ENCODE measurements at regions not wholly inside any gene's neighbourhood (a gene's known extent, or its start where the extent isn't known, plus 50 kb on each side); places are given as distances from the start of the nearest gene placed in this dataset.

DNA sequence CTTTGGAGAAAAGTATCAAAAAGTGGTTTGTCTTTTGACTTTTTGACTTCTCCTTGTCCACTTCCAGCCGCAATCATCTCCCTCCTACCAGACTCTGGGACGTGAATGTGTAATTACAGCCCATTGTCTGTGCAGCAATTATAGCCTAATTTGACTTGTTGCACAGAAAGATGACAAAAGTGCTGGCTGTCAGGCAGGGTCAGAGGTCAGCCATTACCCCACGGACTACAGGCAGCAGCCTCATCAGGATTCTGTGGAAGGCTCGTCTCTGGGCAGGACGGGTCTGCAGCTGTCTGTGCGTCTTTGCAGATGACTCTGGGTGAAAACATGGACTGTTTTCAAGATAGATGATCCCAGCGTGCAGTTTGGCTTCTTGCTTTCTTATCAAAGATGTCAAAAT, 102.2 kb upstream of the EDNRB start:
- DNase-seq (ENCODE audit: low spot score) (no peak), ATAC-seq (no peak)
- Mint-ChIP-seq H3K4me3 (no peak overlapping the region), H3K4me1 (peaks cover 13% of the 10 kb centered on the region), H3K36me3 (ENCODE audit: low read depth) (peaks cover 37% of the 10 kb centered on the region), H3K27me3 (ENCODE audit: insufficient read depth, low read depth, poor library complexity) (peaks cover 2% of the 10 kb centered on the region), H3K27ac (no peak overlapping the region), H3K9me3 (peaks cover 29% of the 10 kb centered on the region; the same call in 2 of the 3 replicates)
- H3F3A ChIP-seq (replicated peaks; ENCODE audit: low read depth): no peaks in the 10 kb centered on the region
- H2AFZ ChIP-seq: peak overlapping the region; percentile 78
- H3K27ac ChIP-seq (ENCODE audit: low read depth): no peak overlapping the region
- TF ChIP-seq STAT1 (IDR thresholded peaks at IDR 0.05; ENCODE audit: unreplicated experiment) (no peak), CREB1 (CRISPR knock-in tag; IDR thresholded peaks at IDR 0.05; ENCODE audit: low read depth) (no peak), EZH2phosphoT487 (IDR thresholded peaks at IDR 0.05; ENCODE audit: unreplicated experiment) (no peak), EZH2 (IDR thresholded peaks at IDR 0.05; ENCODE audit: low read depth, unreplicated experiment) (no peak), NANOG (IDR thresholded peaks at IDR 0.05; ENCODE audit: borderline replicate concordance) (no peak)
- TF ChIP-seq, protein P1, sequence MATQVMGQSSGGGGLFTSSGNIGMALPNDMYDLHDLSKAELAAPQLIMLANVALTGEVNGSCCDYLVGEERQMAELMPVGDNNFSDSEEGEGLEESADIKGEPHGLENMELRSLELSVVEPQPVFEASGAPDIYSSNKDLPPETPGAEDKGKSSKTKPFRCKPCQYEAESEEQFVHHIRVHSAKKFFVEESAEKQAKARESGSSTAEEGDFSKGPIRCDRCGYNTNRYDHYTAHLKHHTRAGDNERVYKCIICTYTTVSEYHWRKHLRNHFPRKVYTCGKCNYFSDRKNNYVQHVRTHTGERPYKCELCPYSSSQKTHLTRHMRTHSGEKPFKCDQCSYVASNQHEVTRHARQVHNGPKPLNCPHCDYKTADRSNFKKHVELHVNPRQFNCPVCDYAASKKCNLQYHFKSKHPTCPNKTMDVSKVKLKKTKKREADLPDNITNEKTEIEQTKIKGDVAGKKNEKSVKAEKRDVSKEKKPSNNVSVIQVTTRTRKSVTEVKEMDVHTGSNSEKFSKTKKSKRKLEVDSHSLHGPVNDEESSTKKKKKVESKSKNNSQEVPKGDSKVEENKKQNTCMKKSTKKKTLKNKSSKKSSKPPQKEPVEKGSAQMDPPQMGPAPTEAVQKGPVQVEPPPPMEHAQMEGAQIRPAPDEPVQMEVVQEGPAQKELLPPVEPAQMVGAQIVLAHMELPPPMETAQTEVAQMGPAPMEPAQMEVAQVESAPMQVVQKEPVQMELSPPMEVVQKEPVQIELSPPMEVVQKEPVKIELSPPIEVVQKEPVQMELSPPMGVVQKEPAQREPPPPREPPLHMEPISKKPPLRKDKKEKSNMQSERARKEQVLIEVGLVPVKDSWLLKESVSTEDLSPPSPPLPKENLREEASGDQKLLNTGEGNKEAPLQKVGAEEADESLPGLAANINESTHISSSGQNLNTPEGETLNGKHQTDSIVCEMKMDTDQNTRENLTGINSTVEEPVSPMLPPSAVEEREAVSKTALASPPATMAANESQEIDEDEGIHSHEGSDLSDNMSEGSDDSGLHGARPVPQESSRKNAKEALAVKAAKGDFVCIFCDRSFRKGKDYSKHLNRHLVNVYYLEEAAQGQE (IDR thresholded peaks at IDR 0.05; ENCODE audit: unreplicated experiment): no peak
- H3K9me2 ChIP-seq (ENCODE audit: insufficient read depth): 0 out of 2 replicates have a peak, but pooled peaks cover 8% of the 10 kb centered on the region
- H3K4me1 ChIP-seq (ENCODE audit: insufficient read depth): peaks cover 4% of the 10 kb centered on the region; the same call in 1 of the 2 replicates
- no peaks in the 10 kb centered on the region for H3K27me3 ChIP-seq (ENCODE audit: insufficient read depth)
- H3K4me3 ChIP-seq: no peak overlapping the region
- no peaks in the 10 kb centered on the region for H3K79me2 ChIP-seq (replicated peaks; ENCODE audit: insufficient read depth)
- H3K4me2 ChIP-seq: no peak overlapping the region
- no peaks in the 10 kb centered on the region for H3K36me3 ChIP-seq (ENCODE audit: insufficient read depth)
- no peaks in the 10 kb centered on the region for H4K20me1 ChIP-seq (replicated peaks; ENCODE audit: insufficient read depth)

DNA sequence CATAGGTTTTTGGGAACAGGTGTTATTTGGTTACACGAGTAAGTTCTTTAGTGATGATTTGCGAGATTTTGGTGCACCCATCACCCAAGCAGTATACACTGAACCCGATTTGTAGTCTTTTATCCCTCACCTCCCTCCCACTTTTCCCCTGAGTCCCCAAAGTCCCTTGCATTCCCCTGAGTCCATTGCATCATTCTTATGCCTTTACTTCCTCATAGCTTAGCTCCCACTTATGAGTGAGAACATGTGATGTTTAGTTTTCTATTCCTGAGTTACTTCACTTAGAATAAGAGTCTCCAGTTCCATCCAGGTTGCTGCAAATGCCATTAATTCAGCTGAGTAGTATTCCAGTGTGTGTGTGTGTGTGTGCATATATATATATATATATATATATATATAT, 97.2 kb upstream of the EDNRB start:
- Mint-ChIP-seq H3K9me3 (peaks cover 20% of the 10 kb centered on the region; the same call in 2 of the 3 replicates), H3K27ac (0 out of 2 replicates have a peak overlapping the region, but pooled peaks have one; percentile 33), H3K4me1 (peaks cover 12% of the 10 kb centered on the region), H3K36me3 (ENCODE audit: low read depth) (peaks cover 23% of the 10 kb centered on the region), H3K27me3 (ENCODE audit: insufficient read depth, low read depth, poor library complexity) (no peaks in the 10 kb centered on the region), H3K4me3 (no peak overlapping the region)
- Histone ChIP-seq H3K4me3 (no peak overlapping the region), H3K27me3 (ENCODE audit: insufficient read depth) (no peaks in the 10 kb centered on the region), H3K9me2 (ENCODE audit: insufficient read depth) (peaks cover 12% of the 10 kb centered on the region; the same call in 1 of the 2 replicates), H2AFZ (peak overlapping the region; percentile 34; the same call in 1 of the 2 replicates), H3F3A (replicated peaks; ENCODE audit: low read depth) (no peaks in the 10 kb centered on the region), H3K79me2 (replicated peaks; ENCODE audit: insufficient read depth) (no peaks in the 10 kb centered on the region), H3K4me2 (no peak overlapping the region), H3K36me3 (ENCODE audit: insufficient read depth) (no peaks in the 10 kb centered on the region), H3K27ac (ENCODE audit: low read depth) (no peak overlapping the region), H3K4me1 (ENCODE audit: insufficient read depth) (peaks cover 14% of the 10 kb centered on the region), H4K20me1 (replicated peaks; ENCODE audit: insufficient read depth) (no peaks in the 10 kb centered on the region)
- ATAC-seq: no peak
- DNase-seq (ENCODE audit: low spot score): no peak
- TF ChIP-seq, protein P2, sequence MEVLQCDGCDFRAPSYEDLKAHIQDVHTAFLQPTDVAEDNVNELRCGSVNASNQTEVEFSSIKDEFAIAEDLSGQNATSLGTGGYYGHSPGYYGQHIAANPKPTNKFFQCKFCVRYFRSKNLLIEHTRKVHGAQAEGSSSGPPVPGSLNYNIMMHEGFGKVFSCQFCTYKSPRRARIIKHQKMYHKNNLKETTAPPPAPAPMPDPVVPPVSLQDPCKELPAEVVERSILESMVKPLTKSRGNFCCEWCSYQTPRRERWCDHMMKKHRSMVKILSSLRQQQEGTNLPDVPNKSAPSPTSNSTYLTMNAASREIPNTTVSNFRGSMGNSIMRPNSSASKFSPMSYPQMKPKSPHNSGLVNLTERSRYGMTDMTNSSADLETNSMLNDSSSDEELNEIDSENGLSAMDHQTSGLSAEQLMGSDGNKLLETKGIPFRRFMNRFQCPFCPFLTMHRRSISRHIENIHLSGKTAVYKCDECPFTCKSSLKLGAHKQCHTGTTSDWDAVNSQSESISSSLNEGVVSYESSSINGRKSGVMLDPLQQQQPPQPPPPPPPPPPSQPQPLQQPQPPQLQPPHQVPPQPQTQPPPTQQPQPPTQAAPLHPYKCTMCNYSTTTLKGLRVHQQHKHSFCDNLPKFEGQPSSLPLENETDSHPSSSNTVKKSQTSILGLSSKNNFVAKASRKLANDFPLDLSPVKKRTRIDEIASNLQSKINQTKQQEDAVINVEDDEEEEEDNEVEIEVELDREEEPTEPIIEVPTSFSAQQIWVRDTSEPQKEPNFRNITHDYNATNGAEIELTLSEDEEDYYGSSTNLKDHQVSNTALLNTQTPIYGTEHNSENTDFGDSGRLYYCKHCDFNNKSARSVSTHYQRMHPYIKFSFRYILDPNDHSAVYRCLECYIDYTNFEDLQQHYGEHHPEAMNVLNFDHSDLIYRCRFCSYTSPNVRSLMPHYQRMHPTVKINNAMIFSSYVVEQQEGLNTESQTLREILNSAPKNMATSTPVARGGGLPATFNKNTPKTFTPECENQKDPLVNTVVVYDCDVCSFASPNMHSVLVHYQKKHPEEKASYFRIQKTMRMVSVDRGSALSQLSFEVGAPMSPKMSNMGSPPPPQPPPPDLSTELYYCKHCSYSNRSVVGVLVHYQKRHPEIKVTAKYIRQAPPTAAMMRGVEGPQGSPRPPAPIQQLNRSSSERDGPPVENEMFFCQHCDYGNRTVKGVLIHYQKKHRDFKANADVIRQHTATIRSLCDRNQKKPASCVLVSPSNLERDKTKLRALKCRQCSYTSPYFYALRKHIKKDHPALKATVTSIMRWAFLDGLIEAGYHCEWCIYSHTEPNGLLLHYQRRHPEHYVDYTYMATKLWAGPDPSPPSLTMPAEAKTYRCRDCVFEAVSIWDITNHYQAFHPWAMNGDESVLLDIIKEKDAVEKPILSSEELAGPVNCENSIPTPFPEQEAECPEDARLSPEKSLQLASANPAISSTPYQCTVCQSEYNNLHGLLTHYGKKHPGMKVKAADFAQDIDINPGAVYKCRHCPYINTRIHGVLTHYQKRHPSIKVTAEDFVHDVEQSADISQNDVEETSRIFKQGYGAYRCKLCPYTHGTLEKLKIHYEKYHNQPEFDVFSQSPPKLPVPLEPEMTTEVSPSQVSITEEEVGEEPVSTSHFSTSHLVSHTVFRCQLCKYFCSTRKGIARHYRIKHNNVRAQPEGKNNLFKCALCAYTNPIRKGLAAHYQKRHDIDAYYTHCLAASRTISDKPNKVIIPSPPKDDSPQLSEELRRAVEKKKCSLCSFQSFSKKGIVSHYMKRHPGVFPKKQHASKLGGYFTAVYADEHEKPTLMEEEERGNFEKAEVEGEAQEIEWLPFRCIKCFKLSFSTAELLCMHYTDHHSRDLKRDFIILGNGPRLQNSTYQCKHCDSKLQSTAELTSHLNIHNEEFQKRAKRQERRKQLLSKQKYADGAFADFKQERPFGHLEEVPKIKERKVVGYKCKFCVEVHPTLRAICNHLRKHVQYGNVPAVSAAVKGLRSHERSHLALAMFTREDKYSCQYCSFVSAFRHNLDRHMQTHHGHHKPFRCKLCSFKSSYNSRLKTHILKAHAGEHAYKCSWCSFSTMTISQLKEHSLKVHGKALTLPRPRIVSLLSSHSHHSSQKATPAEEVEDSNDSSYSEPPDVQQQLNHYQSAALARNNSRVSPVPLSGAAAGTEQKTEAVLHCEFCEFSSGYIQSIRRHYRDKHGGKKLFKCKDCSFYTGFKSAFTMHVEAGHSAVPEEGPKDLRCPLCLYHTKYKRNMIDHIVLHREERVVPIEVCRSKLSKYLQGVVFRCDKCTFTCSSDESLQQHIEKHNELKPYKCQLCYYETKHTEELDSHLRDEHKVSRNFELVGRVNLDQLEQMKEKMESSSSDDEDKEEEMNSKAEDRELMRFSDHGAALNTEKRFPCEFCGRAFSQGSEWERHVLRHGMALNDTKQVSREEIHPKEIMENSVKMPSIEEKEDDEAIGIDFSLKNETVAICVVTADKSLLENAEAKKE (CRISPR knock-in tag; IDR thresholded peaks at IDR 0.05): no peak
- TF ChIP-seq EZH2phosphoT487 (IDR thresholded peaks at IDR 0.05; ENCODE audit: unreplicated experiment) (no peak), ZNF331 (CRISPR knock-in tag; IDR thresholded peaks at IDR 0.05; ENCODE audit: low read depth) (no peak)
- TF ChIP-seq, protein P1 (IDR thresholded peaks at IDR 0.05; ENCODE audit: unreplicated experiment): no peak

Data from GM23338 (cell line).